ENCODE measurements at regions not wholly inside any gene's neighbourhood (a gene's known extent, or its start where the extent isn't known, plus 50 kb on each side); places are given as distances from the start of the nearest gene placed in this dataset.
"Not testable (repeated sequence)": the region's sequence is repeated elsewhere in the genome, so short reads cannot be mapped to it uniquely, and the experiment has no call there.

DNA sequence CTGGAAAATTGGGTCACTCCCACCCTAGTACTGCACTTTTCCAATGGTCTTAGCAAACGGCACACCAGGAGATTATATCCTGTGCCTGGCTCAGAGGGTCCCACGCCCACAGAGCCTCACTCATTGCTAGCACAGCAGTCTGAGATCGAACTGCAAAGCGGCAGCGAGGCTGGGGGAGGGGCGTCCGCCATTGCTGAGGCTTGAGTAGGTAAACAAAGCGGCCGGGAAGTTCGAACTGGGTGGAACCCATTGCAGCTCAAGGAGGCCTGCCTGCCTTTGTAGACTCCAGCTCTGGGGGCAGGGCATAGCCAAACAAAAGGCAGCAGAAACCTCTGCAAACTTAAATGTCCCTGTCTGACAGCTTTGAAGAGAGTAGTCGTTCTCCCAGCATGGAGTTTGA is 164.6 kb downstream of the FOXD2 start:
- Mint-ChIP-seq H3K9me3 (peaks cover 33% of the 10 kb centered on the region), H3K27me3 (peaks cover 19% of the 10 kb centered on the region)
- H3K4me1 Mint-ChIP-seq; H3K4me3 Mint-ChIP-seq; DNase-seq; ATAC-seq; H3K36me3 Mint-ChIP-seq (ENCODE audit: low read depth); H3K27ac Mint-ChIP-seq: not testable (repeated sequence)

- H3K36me3 Mint-ChIP-seq (ENCODE audit: low read depth); DNase-seq; H3K27ac Mint-ChIP-seq; H3K4me3 Mint-ChIP-seq; ATAC-seq; H3K4me1 Mint-ChIP-seq: not testable (repeated sequence)
- peaks cover 17% of the 10 kb centered on the region for H3K27me3 Mint-ChIP-seq
- peaks cover 27% of the 10 kb centered on the region for H3K9me3 Mint-ChIP-seq
These were observed 167.0 kb downstream of the FOXD2 start for GRCh38 chr1:47604869-47605268.

DNA sequence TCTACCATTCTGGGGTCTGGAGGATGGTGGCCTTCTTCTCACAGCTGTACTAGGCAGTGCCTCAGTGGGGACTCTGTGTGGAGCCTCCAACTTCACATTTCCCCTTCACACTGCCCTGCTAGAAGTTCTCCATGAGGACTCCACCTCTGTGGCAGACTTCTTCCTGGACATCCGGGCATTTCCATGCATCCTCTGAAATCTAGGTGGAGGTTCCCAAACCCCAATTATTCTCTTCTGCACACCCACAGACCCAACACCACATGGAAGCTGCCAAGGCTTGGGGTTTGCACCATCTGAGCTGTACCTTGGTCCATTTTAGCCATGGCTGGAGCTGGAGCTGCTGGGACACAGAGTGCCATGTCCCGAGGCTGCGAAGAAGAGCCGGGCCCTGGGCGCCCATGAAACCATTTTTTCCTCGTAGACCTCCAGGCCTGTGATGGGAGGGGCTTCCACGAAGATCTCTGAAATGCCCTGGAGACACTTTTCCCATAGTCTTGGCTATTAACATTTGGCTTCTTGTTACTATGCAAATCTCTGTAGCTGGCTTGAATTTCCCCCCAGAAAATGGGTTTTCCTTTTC is 170.5 kb downstream of the FOXD2 start:
- Mint-ChIP-seq H3K27ac (no peak overlapping the region), H3K4me1 (no peaks in the 10 kb centered on the region), H3K9me3 (peaks cover 15% of the 10 kb centered on the region), H3K4me3 (no peak overlapping the region), H3K27me3 (peaks cover 12% of the 10 kb centered on the region), H3K36me3 (ENCODE audit: low read depth) (no peaks in the 10 kb centered on the region)
- DNase-seq (no peak), ATAC-seq (no peak)

DNA sequence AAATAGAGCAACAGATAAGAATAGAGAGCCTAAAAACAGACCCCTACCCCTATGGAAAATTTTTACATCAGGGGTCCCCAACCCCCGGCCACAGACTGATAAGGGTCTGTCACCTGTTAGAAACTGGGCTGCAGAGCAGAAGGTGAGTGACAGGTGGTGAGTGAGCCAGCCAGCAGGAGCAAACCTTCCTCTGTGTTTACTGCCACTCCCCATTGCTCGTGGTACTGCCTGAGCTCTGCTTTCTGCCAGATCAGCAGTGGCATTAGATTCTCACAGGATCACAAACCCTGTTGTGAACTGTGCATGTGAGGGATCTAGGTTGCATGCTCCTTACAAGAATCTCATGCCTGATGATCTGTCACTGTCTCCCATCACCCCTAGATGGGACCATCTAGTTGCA is 174.1 kb downstream of the FOXD2 start:
- Mint-ChIP-seq H3K36me3 (ENCODE audit: low read depth) (no peaks in the 10 kb centered on the region), H3K4me1 (no peaks in the 10 kb centered on the region), H3K27me3 (peaks cover 4% of the 10 kb centered on the region), H3K27ac (no peak overlapping the region), H3K4me3 (no peak overlapping the region), H3K9me3 (peaks cover 6% of the 10 kb centered on the region)
- ATAC-seq (no peak), DNase-seq (no peak)

DNA sequence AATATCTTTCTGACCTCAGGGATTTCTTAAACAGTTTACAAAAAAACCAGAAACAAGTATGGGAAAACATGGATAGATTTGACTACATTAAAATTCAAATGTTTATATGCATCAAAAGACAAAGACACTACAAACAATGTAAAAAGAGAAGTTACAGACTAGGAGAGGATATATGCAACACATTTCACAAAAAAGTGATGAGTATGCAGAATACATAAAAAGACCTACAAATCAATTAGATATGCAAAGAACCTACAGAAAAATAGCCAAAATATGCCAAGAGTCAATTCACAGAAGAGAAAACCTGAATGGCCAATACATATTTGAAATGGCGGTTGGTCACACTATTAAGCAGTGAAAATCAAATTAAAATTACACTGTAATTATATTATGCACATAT is 175.0 kb downstream of the FOXD2 start:
- DNase-seq (no peak), ATAC-seq (no peak)
- H3K27me3 Mint-ChIP-seq, result peaks cover 8% of the 10 kb centered on the region
- H3K27ac Mint-ChIP-seq, result no peak overlapping the region
- H3K36me3 Mint-ChIP-seq (ENCODE audit: low read depth), result no peaks in the 10 kb centered on the region
- no peaks in the 10 kb centered on the region for H3K4me1 Mint-ChIP-seq
- no peak overlapping the region for H3K4me3 Mint-ChIP-seq
- no peaks in the 10 kb centered on the region for H3K9me3 Mint-ChIP-seq

GRCh38 chr1:47616036-47616435 is 178.2 kb downstream of the FOXD2 start:
- Mint-ChIP-seq H3K27me3 (peaks cover 4% of the 10 kb centered on the region), H3K4me1 (no peaks in the 10 kb centered on the region), H3K36me3 (ENCODE audit: low read depth) (no peaks in the 10 kb centered on the region), H3K9me3 (no peaks in the 10 kb centered on the region), H3K4me3 (no peak overlapping the region), H3K27ac (no peak overlapping the region)
- ATAC-seq (no peak), DNase-seq (no peak)

DNA sequence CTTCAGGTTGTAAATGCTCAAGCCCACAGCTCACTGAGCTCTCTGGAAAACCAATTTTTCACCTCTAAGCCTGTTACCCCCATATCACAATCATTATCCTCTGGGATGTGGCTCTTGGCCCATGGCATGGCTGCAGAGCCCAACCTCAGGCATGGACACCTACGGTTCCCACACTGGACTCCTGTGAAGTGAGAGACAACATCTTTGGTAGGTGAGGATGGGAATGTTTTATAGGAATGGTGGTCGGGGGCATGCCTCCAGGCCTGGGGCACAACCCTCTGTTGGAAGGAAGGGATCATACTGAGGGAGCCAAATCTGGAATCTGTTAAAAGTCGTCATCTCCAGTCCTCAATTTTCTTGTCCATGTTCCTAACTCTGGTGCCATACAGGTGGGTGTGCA is 179.1 kb downstream of the FOXD2 start:
- no peak for ATAC-seq
- DNase-seq, result no peak
- no peak overlapping the region for H3K4me3 Mint-ChIP-seq
- no peaks in the 10 kb centered on the region for H3K4me1 Mint-ChIP-seq
- no peak overlapping the region for H3K27ac Mint-ChIP-seq
- no peaks in the 10 kb centered on the region for H3K36me3 Mint-ChIP-seq (ENCODE audit: low read depth)
- H3K9me3 Mint-ChIP-seq, result no peaks in the 10 kb centered on the region
- H3K27me3 Mint-ChIP-seq, result peaks cover 4% of the 10 kb centered on the region

DNA sequence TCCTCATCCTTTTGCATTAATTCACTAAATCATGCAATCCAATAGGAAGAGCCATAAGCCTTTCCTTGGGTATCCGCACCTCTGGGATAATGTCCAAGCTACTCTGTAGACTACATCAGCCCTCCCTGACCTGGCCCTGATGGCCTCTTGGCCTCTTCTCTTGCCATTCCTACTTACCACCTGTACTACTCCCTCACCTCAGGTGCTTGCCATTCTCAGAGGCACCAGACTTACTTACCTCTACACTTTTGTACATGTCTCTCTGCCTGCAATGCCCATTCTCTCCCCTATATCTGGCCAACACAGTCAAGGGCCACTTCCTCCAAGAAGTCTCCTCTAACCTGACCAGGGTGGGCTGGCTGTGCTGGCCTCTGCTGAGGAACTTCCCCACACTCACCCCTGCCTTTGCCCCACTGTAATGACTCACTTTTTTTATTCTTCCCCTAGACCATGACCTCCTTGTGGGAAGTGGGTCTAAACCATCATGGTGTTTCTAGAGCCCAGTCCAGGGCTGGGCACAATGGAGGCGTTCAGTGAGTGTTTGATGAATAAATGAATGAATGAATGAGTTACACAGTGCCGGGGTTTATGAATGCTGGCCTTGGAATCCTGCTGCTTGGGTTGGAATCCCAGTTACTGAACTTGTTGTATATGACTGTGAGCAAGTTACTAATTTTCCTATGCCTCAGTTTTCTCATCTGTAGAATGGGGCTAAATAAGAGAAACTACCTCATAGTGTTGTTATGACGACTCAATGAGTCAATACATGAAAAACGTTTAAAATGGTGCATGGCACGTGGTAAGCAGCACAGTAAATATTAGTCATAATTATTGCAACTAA is 179.8 kb downstream of the FOXD2 start:
- peak; percentile 27 for ATAC-seq
- Mint-ChIP-seq H3K27me3 (peaks cover 4% of the 10 kb centered on the region), H3K36me3 (ENCODE audit: low read depth) (no peaks in the 10 kb centered on the region), H3K4me3 (no peak overlapping the region), H3K9me3 (no peaks in the 10 kb centered on the region), H3K27ac (no peak overlapping the region), H3K4me1 (no peaks in the 10 kb centered on the region)
- DNase-seq, result no peak

DNA sequence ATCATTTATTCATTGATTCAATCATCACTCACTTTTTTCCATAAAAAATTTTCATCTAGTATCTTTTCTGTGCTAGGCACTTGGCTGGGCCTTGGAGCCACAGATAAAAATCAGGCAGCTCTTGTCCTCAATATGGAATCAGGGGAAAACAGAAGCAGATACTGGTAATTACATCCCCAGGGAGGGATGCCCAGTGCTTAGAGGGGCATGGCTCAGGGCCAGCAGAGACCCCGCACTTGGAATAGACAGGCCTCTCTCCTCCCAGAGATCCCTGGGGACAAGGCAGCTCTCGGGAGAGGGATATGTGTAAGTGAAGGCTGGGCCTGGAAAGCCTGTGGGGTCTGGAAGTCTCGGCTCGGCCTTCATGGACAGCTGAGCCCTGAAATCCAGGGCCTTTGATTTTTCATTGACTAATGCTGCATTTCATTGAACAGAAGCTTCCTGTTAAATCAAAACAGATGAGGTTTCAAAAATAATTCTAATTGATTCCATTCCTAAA is 180.4 kb downstream of the FOXD2 start:
- no peak for DNase-seq
- no peak overlapping the region for H3K4me3 Mint-ChIP-seq

DNA sequence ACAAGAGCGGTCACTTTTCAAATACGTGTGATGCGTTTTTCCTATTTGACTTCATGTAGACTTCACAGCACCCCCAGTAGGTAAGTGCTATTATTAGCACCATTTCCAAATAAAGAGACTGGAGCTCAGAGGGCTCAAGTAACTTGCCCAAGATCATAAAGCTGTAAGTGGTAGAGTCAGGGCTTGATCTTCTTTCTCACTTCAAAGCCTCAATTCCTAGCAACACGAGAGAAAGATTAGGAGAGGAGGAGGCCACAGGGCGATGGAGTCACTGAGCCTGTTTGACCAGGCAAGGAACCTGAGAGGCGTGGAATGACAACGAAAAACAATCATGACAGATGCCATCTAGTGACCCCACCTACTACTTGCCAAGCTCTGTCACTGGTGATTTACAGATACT is 181.0 kb downstream of the FOXD2 start:
- H3K27me3 Mint-ChIP-seq, result peaks cover 4% of the 10 kb centered on the region
- H3K4me3 Mint-ChIP-seq, result no peak overlapping the region
- no peaks in the 10 kb centered on the region for H3K4me1 Mint-ChIP-seq
- H3K27ac Mint-ChIP-seq, result no peak overlapping the region
- H3K9me3 Mint-ChIP-seq, result no peaks in the 10 kb centered on the region
- DNase-seq (no peak), ATAC-seq (no peak)
- H3K36me3 Mint-ChIP-seq (ENCODE audit: low read depth), result no peaks in the 10 kb centered on the region

More for the DNA sequence above, 180.4 kb downstream of the FOXD2 start:
- no peak for ATAC-seq
- H3K9me3 Mint-ChIP-seq, result no peaks in the 10 kb centered on the region
- no peak overlapping the region for H3K27ac Mint-ChIP-seq
- peaks cover 4% of the 10 kb centered on the region for H3K27me3 Mint-ChIP-seq
- H3K4me1 Mint-ChIP-seq, result no peaks in the 10 kb centered on the region
- no peaks in the 10 kb centered on the region for H3K36me3 Mint-ChIP-seq (ENCODE audit: low read depth)

GRCh38 chr1:47621483-47621882 is 183.6 kb downstream of the FOXD2 start:
- Mint-ChIP-seq H3K36me3 (ENCODE audit: low read depth) (no peaks in the 10 kb centered on the region), H3K27me3 (peaks cover 5% of the 10 kb centered on the region), H3K4me1 (no peaks in the 10 kb centered on the region), H3K27ac (no peak overlapping the region), H3K9me3 (no peaks in the 10 kb centered on the region), H3K4me3 (no peak overlapping the region)
- DNase-seq, result no peak
- ATAC-seq, result no peak

DNA sequence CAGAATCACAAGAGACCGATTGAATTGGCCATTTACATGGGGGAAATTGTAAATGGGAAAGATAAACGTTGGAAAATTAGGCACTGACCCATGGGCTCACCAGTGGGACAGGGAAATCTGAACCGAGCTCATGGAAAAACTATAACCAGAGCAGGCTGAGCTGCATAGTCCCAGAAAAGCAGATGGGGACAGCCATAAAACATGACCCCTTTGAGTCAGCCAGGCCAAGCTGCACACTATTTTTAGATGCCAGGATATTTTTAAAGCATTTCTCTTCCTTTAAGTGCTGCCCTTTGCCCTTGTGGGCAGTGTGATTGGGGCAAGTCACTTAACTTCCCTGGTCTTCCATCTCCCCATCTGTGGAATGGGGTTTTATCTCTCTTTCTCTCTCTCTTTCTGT is 184.1 kb downstream of the FOXD2 start:
- no peak overlapping the region for H3K4me3 Mint-ChIP-seq
- no peaks in the 10 kb centered on the region for H3K9me3 Mint-ChIP-seq
- H3K36me3 Mint-ChIP-seq (ENCODE audit: low read depth), result no peaks in the 10 kb centered on the region
- no peak overlapping the region for H3K27ac Mint-ChIP-seq
- ATAC-seq (no peak), DNase-seq (no peak)
- H3K4me1 Mint-ChIP-seq, result no peaks in the 10 kb centered on the region
- H3K27me3 Mint-ChIP-seq, result peaks cover 5% of the 10 kb centered on the region

GRCh38 chr1:47622776-47623556 is 185.1 kb downstream of the FOXD2 start:
- Mint-ChIP-seq H3K9me3 (no peaks in the 10 kb centered on the region), H3K4me1 (no peaks in the 10 kb centered on the region), H3K4me3 (no peak overlapping the region), H3K27me3 (peaks cover 1% of the 10 kb centered on the region), H3K27ac (no peak overlapping the region), H3K36me3 (ENCODE audit: low read depth) (no peaks in the 10 kb centered on the region)
- DNase-seq (no peak), ATAC-seq (no peak)

GRCh38 chr1:47623557-47623940 is 185.7 kb downstream of the FOXD2 start:
- Mint-ChIP-seq H3K27ac (no peak overlapping the region), H3K36me3 (ENCODE audit: low read depth) (no peaks in the 10 kb centered on the region), H3K9me3 (no peaks in the 10 kb centered on the region), H3K4me3 (no peak overlapping the region), H3K4me1 (no peaks in the 10 kb centered on the region), H3K27me3 (peaks cover 1% of the 10 kb centered on the region)
- ATAC-seq (no peak), DNase-seq (no peak)

GRCh38 chr1:47624531-47624930 is 186.7 kb downstream of the FOXD2 start:
- no peak for DNase-seq
- Mint-ChIP-seq H3K4me3 (no peak overlapping the region), H3K36me3 (ENCODE audit: low read depth) (no peaks in the 10 kb centered on the region), H3K4me1 (no peaks in the 10 kb centered on the region), H3K27ac (no peak overlapping the region), H3K27me3 (peaks cover 1% of the 10 kb centered on the region), H3K9me3 (no peaks in the 10 kb centered on the region)
- no peak for ATAC-seq

All from activated naive CD8-positive, alpha-beta T cell treated with anti-CD3 and anti-CD28 coated beads, Interleukin-2, amount 50 U/mL, for 24 hours (primary cell).